Fibroblast of villous mesenchyme (primary cell): ENCODE measurements at regions not wholly inside any gene's neighbourhood (a gene's known extent, or its start where the extent isn't known, plus 50 kb on each side); places are given as distances from the start of the nearest gene placed in this dataset.

Source experiments
- DNase-seq: peaks from one replicate; pipeline ENCODE4 v3.0.0-alpha.2; 2010; ENCODE audit warnings: low read depth
- H3K4me3 ChIP-seq: 2 replicates; pipeline ENCODE4 v1.5.1; 2011; ENCODE audit warnings: low read depth, mild to moderate bottlenecking, low read length
- TF ChIP-seq, protein P1 (sequence below): IDR thresholded peaks from 2 replicates; pipeline ENCODE4 v1.5.1; 2012; ENCODE audit warnings: low read depth, mild to moderate bottlenecking, low read length; ENCODE audit not compliant: insufficient read depth

DNA sequence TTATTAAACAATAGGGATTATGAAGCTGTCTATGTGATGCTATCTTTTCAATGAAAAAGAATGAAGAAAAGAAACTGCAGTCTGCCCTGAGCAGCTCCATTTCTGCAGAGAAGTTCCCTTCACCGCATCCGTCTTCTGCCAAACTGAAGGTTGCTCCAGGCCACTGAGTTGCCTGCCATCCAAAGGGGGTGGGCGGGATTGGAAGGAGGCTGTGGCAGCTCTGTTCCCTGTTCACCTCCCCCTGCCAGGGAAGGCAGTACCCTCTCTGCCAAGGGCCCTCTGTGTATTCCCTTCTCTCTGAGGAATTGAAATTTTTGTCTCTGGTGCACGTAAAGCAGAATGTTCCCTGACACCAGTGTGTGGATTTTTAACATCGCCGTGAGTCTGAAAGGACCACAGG is 243.1 kb upstream of the GHITM start:
- DNase-seq, result no peak
- H3K4me3 ChIP-seq, result no peak overlapping the region
- TF ChIP-seq, protein P1, sequence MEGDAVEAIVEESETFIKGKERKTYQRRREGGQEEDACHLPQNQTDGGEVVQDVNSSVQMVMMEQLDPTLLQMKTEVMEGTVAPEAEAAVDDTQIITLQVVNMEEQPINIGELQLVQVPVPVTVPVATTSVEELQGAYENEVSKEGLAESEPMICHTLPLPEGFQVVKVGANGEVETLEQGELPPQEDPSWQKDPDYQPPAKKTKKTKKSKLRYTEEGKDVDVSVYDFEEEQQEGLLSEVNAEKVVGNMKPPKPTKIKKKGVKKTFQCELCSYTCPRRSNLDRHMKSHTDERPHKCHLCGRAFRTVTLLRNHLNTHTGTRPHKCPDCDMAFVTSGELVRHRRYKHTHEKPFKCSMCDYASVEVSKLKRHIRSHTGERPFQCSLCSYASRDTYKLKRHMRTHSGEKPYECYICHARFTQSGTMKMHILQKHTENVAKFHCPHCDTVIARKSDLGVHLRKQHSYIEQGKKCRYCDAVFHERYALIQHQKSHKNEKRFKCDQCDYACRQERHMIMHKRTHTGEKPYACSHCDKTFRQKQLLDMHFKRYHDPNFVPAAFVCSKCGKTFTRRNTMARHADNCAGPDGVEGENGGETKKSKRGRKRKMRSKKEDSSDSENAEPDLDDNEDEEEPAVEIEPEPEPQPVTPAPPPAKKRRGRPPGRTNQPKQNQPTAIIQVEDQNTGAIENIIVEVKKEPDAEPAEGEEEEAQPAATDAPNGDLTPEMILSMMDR, result no peak

GRCh38 chr10:83897626-83898025 is 241.7 kb upstream of the GHITM start:
- TF ChIP-seq, protein P1, result no peak
- DNase-seq, result no peak
- no peak overlapping the region for H3K4me3 ChIP-seq

- TF ChIP-seq, protein P1, result no peak
- no peak overlapping the region for H3K4me3 ChIP-seq
- DNase-seq, result no peak
These were observed 230.8 kb upstream of the GHITM start for GRCh38 chr10:83908506-83908905.

DNA sequence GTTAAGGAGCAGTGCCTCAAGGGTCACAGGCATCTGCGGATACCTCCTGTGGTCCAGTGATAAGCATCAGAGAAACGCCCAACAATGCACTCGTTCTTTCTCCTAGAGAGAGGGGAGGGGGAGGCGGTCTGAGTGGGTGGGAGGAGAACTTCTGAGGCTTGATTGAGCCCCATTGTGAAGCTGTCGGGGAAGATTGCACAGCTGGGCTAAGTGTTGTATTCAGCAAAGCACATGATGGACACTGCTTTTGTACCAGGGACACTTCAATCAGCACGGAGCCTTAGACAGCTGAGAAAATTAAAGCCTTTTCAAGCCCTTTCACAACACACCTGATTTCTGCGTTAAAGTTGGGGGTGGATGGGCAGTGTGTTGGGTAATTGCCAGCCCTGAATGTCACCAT is 230.3 kb upstream of the GHITM start:
- DNase-seq, result no peak
- no peak overlapping the region for H3K4me3 ChIP-seq
- TF ChIP-seq, protein P1, result no peak

GRCh38 chr10:83915801-83916200 is 223.5 kb upstream of the GHITM start:
- TF ChIP-seq, protein P1, result no peak
- DNase-seq, result no peak
- H3K4me3 ChIP-seq, result no peak overlapping the region

DNA sequence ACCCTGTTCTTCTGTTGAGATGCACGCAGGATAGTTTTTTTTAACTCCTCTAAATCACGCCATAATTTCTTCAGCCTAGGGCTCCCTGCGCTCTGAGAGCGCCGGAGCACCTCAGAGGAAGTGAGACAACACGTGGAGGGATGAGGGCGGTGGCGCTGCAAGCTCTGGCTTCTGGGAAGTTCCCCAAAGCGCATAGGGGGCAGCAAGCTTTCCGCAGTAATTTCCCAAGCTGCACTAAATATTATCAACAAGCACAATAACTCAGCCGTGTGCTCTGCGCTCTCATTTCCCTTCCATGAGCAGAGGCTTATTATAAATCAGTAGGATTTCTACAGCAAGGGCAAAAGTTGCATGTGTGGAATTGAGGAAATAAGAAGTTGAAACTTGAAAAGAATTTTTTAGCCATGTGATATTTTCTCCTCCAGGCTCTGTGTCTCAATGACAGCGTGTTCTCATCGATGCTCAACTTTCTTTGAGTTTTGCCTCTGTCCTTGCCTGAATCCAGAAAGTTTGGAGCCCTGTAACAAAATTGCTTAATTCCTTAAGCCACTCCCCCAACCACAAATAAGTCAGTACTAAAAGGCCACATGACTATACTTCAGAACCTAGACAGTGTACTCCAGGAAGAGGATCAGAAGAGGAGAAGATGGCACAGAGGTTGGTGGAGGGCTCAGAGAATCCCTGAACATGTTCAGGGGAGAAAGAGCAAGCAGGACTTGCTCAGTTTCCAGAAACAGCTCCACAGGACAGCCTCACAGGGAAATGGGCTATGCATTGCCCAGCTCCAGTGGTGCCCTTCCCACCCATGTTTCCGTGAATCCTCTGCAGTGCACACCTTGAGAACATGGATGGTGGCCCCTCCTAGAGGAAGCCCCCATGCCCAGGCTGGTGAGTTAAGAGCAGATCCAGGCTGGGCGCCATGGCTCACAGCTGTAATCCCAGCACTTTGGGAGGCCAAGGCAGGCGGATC is 221.5 kb upstream of the GHITM start:
- TF ChIP-seq, protein P1, result no peak
- no peak overlapping the region for H3K4me3 ChIP-seq
- no peak for DNase-seq

DNA sequence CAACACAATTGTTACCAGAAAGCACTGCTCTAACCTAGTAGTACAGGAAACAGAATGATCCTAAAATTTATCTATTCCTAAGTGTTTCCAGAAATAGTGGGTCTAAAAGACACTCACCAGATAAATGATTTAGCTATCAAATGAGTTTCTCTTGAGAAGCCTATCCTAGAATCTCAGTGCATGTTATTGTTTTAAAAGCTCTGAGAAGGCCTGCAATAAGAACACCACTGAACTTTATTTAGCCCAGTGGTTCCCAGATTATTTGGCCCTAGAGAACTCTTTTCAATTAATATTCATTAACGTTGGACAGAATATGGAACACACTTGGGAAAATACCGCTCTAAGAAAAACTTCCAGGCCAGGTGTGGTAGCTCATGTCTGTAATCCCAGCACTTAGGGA is 220.1 kb upstream of the GHITM start:
- H3K4me3 ChIP-seq, result no peak overlapping the region
- no peak for DNase-seq
- TF ChIP-seq, protein P1, result no peak
